Hepatocyte (in vitro differentiated cells): ENCODE measurements at regions not wholly inside any gene's neighbourhood (a gene's known extent, or its start where the extent isn't known, plus 50 kb on each side); places are given as distances from the start of the nearest gene placed in this dataset.

Experiments
- DNase-seq: peaks from one replicate; pipeline ENCODE4 v3.0.0-alpha.2; 2016; ENCODE audit warnings: low spot score
- H2AFZ ChIP-seq: fragments of 200-600 bp; sonication (generic); 2 replicates; pipeline ENCODE4 v1.6.0; 2016; ENCODE audit warnings: antibody characterized with exemption, mild to moderate bottlenecking
- H3K27ac ChIP-seq: fragments of 200-600 bp; sonication (generic); 2 replicates; pipeline ENCODE4 v1.5.1; 2016; ENCODE audit warnings: mild to moderate bottlenecking
- H3K27me3 ChIP-seq: fragments of 200-600 bp; sonication (generic); 2 replicates; pipeline ENCODE4 v1.6.1; 2016
- H3K36me3 ChIP-seq: fragments of 200-600 bp; sonication (generic); replicated peaks from 2 replicates; pipeline ENCODE4 v1.5.1; 2016; ENCODE audit warnings: low read depth; ENCODE audit not compliant: insufficient read depth
- H3K4me1 ChIP-seq: fragments of 200-600 bp; sonication (generic); 2 replicates; pipeline ENCODE4 v1.5.1; 2016; ENCODE audit warnings: mild to moderate bottlenecking, moderate library complexity; ENCODE audit not compliant: insufficient read depth
- H3K4me2 ChIP-seq: fragments of 200-600 bp; sonication (generic); 2 replicates; pipeline ENCODE4 v1.6.0; 2016
- H3K4me3 ChIP-seq: fragments of 200-600 bp; sonication (generic); 2 replicates; pipeline ENCODE4 v1.5.1; 2016; ENCODE audit warnings: mild to moderate bottlenecking
- H3K79me2 ChIP-seq: fragments of 200-600 bp; sonication (generic); 2 replicates; pipeline ENCODE4 v1.6.0; 2017; ENCODE audit warnings: mild to moderate bottlenecking
- H3K9me2 ChIP-seq: fragments of 200-600 bp; sonication (generic); replicated peaks from 2 replicates; pipeline ENCODE4 v1.6.0; 2017; ENCODE audit warnings: mild to moderate bottlenecking; ENCODE audit not compliant: insufficient read depth
- H3K9me3 ChIP-seq: fragments of 200-600 bp; sonication (generic); 2 replicates; pipeline ENCODE4 v1.5.1; 2016; ENCODE audit warnings: low read depth, mild to moderate bottlenecking
- H4K20me1 ChIP-seq: fragments of 200-600 bp; sonication (generic); 2 replicates; pipeline ENCODE4 v1.6.0; 2016; ENCODE audit warnings: mild to moderate bottlenecking; ENCODE audit not compliant: insufficient read depth, poor library complexity, severe bottlenecking
- EZH2 ChIP-seq: fragments of 200-600 bp; sonication (generic); IDR thresholded peaks from 2 replicates; pipeline ENCODE4 v1.6.1; 2016; ENCODE audit warnings: antibody characterized with exemption, mild to moderate bottlenecking, borderline replicate concordance
- EZH2phosphoT487 ChIP-seq: fragments of 200-600 bp; sonication (generic); IDR thresholded peaks from one replicate; pipeline ENCODE4 v1.6.1; 2018; ENCODE audit warnings: antibody characterized with exemption, mild to moderate bottlenecking, low read depth, moderate library complexity; ENCODE audit not compliant: unreplicated experiment, severe bottlenecking
- WGBS: methylation state at CpG from one replicate; pipeline ENCODE4 v1.1.6; 2016; ENCODE audit warnings: low lambda C conversion rate; ENCODE audit errors: missing lambda C conversion rate; 5-methylcytosine and 5-hydroxymethylcytosine counted together
- TF ChIP-seq, protein P1 (sequence below): fragments of 200-600 bp; sonication (generic); IDR thresholded peaks from 2 replicates; pipeline ENCODE4 v1.5.1; 2016; ENCODE audit warnings: antibody characterized with exemption, mild to moderate bottlenecking; ENCODE audit not compliant: poor library complexity

DNA sequence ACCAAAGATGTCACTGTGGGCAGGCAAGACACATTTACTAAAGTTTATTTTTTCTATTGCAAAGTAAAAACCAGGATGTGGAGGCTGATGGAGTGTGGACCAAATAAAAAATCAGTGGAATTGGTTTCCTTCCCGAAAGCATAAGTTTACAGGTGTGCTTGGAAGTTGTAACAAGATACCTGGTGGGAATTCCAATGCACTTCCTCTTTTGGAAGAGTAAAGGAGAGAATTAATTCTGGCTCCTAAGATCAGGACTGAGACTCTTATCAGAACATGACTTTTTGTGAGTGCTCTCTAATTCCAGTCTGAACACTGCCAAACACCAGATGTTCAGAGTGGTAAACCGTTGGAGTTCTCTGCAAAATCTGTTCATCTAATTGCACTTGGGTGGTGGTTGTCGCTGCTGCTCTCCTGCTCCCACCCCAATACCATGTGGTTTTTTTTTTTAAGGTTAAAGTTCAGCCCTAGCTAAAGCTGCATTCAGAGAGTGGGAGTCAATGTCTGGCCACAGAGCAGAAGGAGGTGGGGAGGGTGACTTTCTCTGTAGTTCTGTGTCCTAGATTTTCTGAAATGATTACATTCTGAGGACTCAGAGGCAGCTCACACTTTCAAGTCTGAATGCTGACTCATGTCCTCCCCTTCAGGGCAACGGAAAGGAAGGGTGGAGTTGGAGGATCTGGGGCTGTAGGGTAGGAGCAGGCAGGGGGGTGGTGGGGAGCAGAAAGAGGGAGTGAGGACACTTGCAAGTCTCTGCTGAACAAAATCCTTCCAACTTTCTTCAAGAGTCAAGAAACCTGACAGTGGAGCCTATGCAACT is 275.8 kb upstream of the PRDM1 start:
- Histone ChIP-seq H3K9me2 (no peaks in the 10 kb centered on the region), H3K9me3 (no peaks in the 10 kb centered on the region), H3K27ac (peak overlapping the region; percentile 5), H2AFZ (no peak overlapping the region), H3K4me3 (no peak overlapping the region), H3K4me2 (no peak overlapping the region), H3K79me2 (no peaks in the 10 kb centered on the region), H3K36me3 (no peaks in the 10 kb centered on the region), H3K27me3 (no peaks in the 10 kb centered on the region), H4K20me1 (no peaks in the 10 kb centered on the region), H3K4me1 (peaks cover 10% of the 10 kb centered on the region)
- TF ChIP-seq, protein P1, sequence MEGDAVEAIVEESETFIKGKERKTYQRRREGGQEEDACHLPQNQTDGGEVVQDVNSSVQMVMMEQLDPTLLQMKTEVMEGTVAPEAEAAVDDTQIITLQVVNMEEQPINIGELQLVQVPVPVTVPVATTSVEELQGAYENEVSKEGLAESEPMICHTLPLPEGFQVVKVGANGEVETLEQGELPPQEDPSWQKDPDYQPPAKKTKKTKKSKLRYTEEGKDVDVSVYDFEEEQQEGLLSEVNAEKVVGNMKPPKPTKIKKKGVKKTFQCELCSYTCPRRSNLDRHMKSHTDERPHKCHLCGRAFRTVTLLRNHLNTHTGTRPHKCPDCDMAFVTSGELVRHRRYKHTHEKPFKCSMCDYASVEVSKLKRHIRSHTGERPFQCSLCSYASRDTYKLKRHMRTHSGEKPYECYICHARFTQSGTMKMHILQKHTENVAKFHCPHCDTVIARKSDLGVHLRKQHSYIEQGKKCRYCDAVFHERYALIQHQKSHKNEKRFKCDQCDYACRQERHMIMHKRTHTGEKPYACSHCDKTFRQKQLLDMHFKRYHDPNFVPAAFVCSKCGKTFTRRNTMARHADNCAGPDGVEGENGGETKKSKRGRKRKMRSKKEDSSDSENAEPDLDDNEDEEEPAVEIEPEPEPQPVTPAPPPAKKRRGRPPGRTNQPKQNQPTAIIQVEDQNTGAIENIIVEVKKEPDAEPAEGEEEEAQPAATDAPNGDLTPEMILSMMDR, result no peak
- TF ChIP-seq EZH2, result no peak
- TF ChIP-seq EZH2phosphoT487, result no peak
- DNase-seq, result peak; percentile 50
- WGBS, result 25% methylated on average over 4 of the region's 4 CpGs

DNA sequence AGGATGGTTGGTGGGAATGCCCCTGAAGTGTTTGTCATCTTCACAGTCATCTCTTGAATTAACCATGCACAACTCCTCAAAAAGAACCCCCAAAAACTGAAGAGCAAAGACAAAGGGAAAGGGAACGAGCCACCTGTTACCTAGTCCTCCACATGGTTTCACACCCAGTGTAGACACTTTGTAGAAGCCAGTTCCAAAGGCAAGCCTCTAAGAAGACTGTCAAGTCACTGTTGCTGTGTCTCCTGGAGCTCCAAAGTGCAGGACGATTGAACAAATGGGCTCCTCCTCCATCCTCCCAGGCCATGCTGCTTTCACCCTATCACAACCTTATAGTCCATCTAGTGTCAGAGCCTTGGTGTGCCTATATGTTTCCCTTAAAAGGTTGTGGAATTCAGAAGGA is 277.6 kb upstream of the PRDM1 start:
- Histone ChIP-seq H3K79me2 (no peaks in the 10 kb centered on the region), H3K4me2 (no peak overlapping the region), H3K27ac (no peak overlapping the region), H3K4me1 (peaks cover 10% of the 10 kb centered on the region), H4K20me1 (no peaks in the 10 kb centered on the region), H3K9me2 (no peaks in the 10 kb centered on the region), H3K9me3 (no peaks in the 10 kb centered on the region), H3K27me3 (no peaks in the 10 kb centered on the region), H2AFZ (no peak overlapping the region), H3K4me3 (no peak overlapping the region), H3K36me3 (no peaks in the 10 kb centered on the region)
- DNase-seq, result no peak
- 95% methylated on average over 2 of the region's 2 CpGs for WGBS
- no peak for TF ChIP-seq EZH2
- TF ChIP-seq, protein P1, result no peak

DNA sequence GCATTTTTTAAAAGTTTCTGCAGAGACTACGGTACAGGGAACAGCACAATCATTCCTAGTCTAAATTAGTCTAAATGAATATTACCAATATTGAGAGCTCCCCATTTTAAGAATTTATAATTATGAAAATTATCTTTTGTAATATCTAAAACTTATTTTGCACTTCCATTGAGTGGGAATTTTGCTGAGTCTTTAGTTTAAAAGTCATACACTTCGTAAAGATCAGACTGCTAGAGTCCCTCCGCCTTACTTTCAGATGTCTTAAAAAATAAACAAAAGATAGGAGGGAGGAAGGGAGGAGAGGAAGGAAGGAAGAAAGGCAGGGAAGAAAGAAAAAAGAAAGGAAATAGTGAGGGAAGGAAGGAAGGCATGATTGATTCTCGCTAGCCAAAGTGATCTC is 278.2 kb upstream of the PRDM1 start:
- DNase-seq, result no peak
- H3K36me3 ChIP-seq, result no peaks in the 10 kb centered on the region
- no peaks in the 10 kb centered on the region for H3K79me2 ChIP-seq
- H3K9me3 ChIP-seq, result no peaks in the 10 kb centered on the region
- H3K27ac ChIP-seq, result no peak overlapping the region
- no peak overlapping the region for H2AFZ ChIP-seq
- H3K4me1 ChIP-seq, result peaks cover 10% of the 10 kb centered on the region
- TF ChIP-seq, protein P1, result no peak
- TF ChIP-seq EZH2phosphoT487, result no peak
- H3K4me3 ChIP-seq, result no peak overlapping the region
- no peaks in the 10 kb centered on the region for H4K20me1 ChIP-seq
- H3K9me2 ChIP-seq, result no peaks in the 10 kb centered on the region
- 92% methylated on average over 4 of the region's 4 CpGs for WGBS
- no peaks in the 10 kb centered on the region for H3K27me3 ChIP-seq
- no peak overlapping the region for H3K4me2 ChIP-seq
